GM18951 (cell line): ENCODE measurements at regions not wholly inside any gene's neighbourhood (a gene's known extent, or its start where the extent isn't known, plus 50 kb on each side); places are given as distances from the start of the nearest gene placed in this dataset.
A peak's percentile ranks its signal among the peaks of the same experiment; 100 is the strongest.

Source experiments
- POLR2A ChIP-seq: IDR thresholded peaks from 4 replicates; pipeline ENCODE4 v1.6.1; 2011; ENCODE audit warnings: mild to moderate bottlenecking; ENCODE audit not compliant: insufficient read length, insufficient read depth; ENCODE audit errors: extremely low read depth
- in situ Hi-C: fragments of 300-500 bp; cut with MboI; formaldehyde crosslinking; loops from one replicate; pipeline ENCODE4 v1.12.0; 2022; ENCODE audit warnings: low sequenced_read_pairs, mixed read lengths, inconsistent platforms; ENCODE audit not compliant: unreplicated experiment

DNA sequence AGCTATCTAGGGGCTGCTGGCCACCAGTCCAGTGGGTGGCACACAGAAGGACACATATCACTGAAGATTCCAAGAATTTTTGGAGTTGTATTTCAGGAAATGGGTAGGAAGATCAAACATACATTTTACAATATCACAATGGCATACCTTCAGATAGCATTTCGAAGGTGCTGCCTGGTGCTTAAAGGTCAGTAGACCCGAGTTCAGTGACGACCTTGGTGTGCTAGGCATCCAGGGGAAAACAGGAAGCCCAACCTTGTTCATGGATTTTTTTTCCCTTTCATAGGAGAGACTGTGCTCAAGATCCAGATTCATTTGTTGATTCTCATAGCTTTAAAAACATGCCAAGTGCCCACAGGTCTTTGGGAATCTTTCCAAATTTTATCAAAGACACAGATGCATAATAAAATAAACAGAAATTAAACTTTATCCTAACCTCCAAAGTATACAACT, 51.0 kb upstream of the RCBTB2 start:
- TF ChIP-seq POLR2A = no peak
- in situ Hi-C loops = loop anchor here (25.0 kb wide), 1 partner anchor 447 kb away; no protein-coding TSS in a partner anchor

DNA sequence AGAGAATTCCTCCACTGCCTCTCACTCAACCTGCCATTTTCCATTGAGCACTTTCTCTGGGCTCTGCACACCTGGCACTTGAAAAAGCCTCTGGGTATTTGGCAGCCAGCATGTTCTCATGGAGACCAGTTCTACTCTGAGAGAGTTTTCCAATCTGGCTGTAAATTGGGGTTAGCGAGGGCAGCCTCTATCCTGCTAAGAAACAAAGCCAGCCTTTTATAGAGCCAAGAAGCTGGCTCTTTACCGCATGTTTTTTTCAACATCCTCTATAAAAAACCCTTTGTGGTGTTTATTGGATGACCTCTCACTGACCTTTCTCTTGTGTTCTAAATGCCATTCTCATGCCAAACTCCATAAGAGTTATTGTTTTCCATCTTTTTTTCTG, 52.6 kb upstream of the RCBTB2 start:
- in situ Hi-C loops = loop anchor here (25.0 kb wide), 1 partner anchor 448 kb away; no protein-coding TSS in a partner anchor
- peak; percentile 29 for TF ChIP-seq POLR2A

- in situ Hi-C loops = loop anchor here (25.0 kb wide), 1 partner anchor 449 kb away; no protein-coding TSS in a partner anchor
- TF ChIP-seq POLR2A = no peak
These were observed 53.8 kb upstream of the RCBTB2 start for GRCh38 chr13:48586591-48587103.

- no peak for TF ChIP-seq POLR2A
- in situ Hi-C loops = loop anchor here (25.0 kb wide), 1 partner anchor 451 kb away; no protein-coding TSS in a partner anchor
These were observed 55.2 kb upstream of the RCBTB2 start for GRCh38 chr13:48588120-48588519.

GRCh38 chr13:48590141-48590901, 57.4 kb upstream of the RCBTB2 start:
- TF ChIP-seq POLR2A = peak; percentile 47
- in situ Hi-C loops = loop anchor here (25.0 kb wide), 1 partner anchor 453 kb away; no protein-coding TSS in a partner anchor

DNA sequence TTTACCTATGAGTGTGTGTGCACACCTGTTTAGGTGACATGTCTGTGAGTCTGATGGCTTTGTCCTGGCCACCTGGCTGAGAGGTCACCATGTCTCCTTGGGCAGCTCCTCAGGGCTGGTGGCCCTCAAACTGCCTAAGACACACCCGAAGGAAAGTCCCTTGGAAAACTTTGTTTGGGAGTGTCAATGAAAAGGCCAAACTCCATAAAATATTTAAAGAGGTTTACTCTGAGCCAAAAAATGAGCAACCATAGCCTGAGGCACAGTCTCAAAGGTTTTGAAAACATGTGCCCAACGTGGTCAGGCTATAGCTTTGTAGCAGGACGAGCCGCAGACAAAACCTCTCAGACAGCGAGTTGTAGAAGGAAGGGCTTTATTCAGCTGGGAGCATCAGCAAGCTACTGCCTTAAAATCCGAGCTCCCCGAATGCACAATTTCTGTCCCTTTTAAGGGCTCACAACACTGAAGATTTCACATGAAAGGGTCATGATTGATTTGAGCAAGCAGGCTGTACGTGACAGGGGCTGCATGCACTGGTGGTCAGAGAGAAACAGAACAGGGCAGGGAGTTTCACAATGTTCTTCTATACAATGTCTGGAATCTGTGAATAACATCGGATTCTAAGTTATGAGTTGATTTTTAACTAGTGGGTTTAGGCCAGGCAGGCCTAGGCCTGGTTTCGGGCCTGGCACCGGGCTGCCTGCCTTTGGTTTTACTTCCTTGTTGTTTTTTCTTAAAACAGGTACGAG, 58.4 kb upstream of the RCBTB2 start:
- in situ Hi-C loops = loop anchor here (25.0 kb wide), 1 partner anchor 454 kb away; no protein-coding TSS in a partner anchor

- in situ Hi-C loops = loop anchor here (25.0 kb wide), 1 partner anchor 455 kb away; no protein-coding TSS in a partner anchor
These were observed 59.2 kb upstream of the RCBTB2 start for GRCh38 chr13:48591889-48592687.

GRCh38 chr13:48592688-48593049, 59.8 kb upstream of the RCBTB2 start:
- in situ Hi-C loops = loop anchor here (25.0 kb wide), 1 partner anchor 455 kb away; no protein-coding TSS in a partner anchor
- TF ChIP-seq POLR2A = no peak

More at GRCh38 chr13:48591889-48592687, 59.2 kb upstream of the RCBTB2 start:
- TF ChIP-seq POLR2A = no peak

DNA sequence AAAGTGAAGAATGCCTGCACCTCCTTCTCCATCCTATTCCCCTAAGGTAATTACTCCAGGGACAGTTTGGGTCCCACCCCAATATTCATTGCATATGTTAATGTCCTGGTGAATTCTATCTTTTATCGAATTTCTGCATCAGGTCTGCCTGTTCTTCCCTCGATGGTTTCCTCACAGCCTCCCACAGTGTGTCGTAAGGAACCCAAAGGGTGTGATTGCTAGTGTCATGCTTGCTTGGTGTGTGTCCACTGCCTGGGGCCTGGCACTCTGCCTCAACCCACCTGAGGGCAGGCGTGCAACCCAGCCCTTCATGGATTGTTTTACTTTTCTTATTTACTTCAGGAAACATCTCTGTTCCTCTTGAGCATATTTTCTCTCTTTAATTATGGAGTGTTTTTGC, 60.2 kb upstream of the CYSLTR2 start:
- in situ Hi-C loops = loop anchor here (25.0 kb wide), 1 partner anchor 456 kb away; no protein-coding TSS in a partner anchor
- no peak for TF ChIP-seq POLR2A

GRCh38 chr13:48594096-48594815, 59.5 kb upstream of the CYSLTR2 start:
- peak; percentile 34 for TF ChIP-seq POLR2A
- in situ Hi-C loops = loop anchor here (25.0 kb wide), 1 partner anchor 457 kb away; no protein-coding TSS in a partner anchor

GRCh38 chr13:48595431-48596429, 58.0 kb upstream of the CYSLTR2 start:
- no peak for TF ChIP-seq POLR2A
- in situ Hi-C loops = loop anchor here (5.0 to 25.0 kb wide), 2 partner anchors 167 to 458 kb away; no protein-coding TSS in a partner anchor
